WTC11 (cell line): ENCODE measurements at regions not wholly inside any gene's neighbourhood (a gene's known extent, or its start where the extent isn't known, plus 50 kb on each side); places are given as distances from the start of the nearest gene placed in this dataset.

Source experiments
- AR ChIP-seq: fragments of 250-450 bp; sonication (Bioruptor Pico); IDR thresholded peaks from 2 replicates; pipeline ENCODE4 v1.9.0; 2021; ENCODE audit warnings: mild to moderate bottlenecking
- ATF2 ChIP-seq: sonication (generic); formaldehyde crosslinking; IDR thresholded peaks from 2 replicates; pipeline ENCODE4 v1.8.1; 2022; ENCODE audit warnings: low read depth, missing genetic modification reagents, borderline replicate concordance
- CREB1 ChIP-seq: sonication (generic); formaldehyde crosslinking; IDR thresholded peaks from 2 replicates; pipeline ENCODE4 v1.8.0; 2023; ENCODE audit warnings: mild to moderate bottlenecking, missing genetic modification reagents
- CREM ChIP-seq: sonication (generic); formaldehyde crosslinking; IDR thresholded peaks from 2 replicates; pipeline ENCODE4 v1.8.1; 2022; ENCODE audit warnings: mild to moderate bottlenecking, missing genetic modification reagents, moderate library complexity
- CTCF ChIP-seq: fragments of 200-600 bp; IDR thresholded peaks from 2 replicates; pipeline ENCODE4 v1.8.0; 2022; ENCODE audit warnings: antibody characterized with exemption
- ELF4 ChIP-seq: sonication (generic); formaldehyde crosslinking; IDR thresholded peaks from 2 replicates; pipeline ENCODE4 v1.8.1; 2022; ENCODE audit warnings: low read depth, mild to moderate bottlenecking, moderate library complexity, missing genetic modification reagents
- FOXJ3 ChIP-seq: sonication (generic); formaldehyde crosslinking; IDR thresholded peaks from 2 replicates; pipeline ENCODE4 v1.9.0; 2021; ENCODE audit warnings: missing genetic modification reagents, mild to moderate bottlenecking, borderline replicate concordance
- JAZF1 ChIP-seq: fragments of 250-450 bp; sonication (Bioruptor Pico); IDR thresholded peaks from 2 replicates; pipeline ENCODE4 v1.9.0; 2021; ENCODE audit warnings: moderate library complexity, mild to moderate bottlenecking, inconsistent platforms
- NFYB ChIP-seq: sonication (generic); formaldehyde crosslinking; conservative IDR thresholded peaks from 2 replicates; pipeline ENCODE4 v1.8.0; 2022; ENCODE audit warnings: low read depth, missing genetic modification reagents
- PRDM15 ChIP-seq: sonication (generic); formaldehyde crosslinking; IDR thresholded peaks from 2 replicates; pipeline ENCODE4 v1.8.0; 2022; ENCODE audit warnings: missing genetic modification reagents
- ZMAT4 ChIP-seq: fragments of 250-450 bp; sonication (Bioruptor Pico); IDR thresholded peaks from 2 replicates; pipeline ENCODE4 v1.9.0; 2021; ENCODE audit warnings: mild to moderate bottlenecking
- ZNF232 ChIP-seq: sonication (generic); formaldehyde crosslinking; IDR thresholded peaks from 2 replicates; pipeline ENCODE4 v1.8.0; 2022; ENCODE audit warnings: mild to moderate bottlenecking, missing genetic modification reagents
- ZNF512 ChIP-seq: sonication (generic); formaldehyde crosslinking; IDR thresholded peaks from 2 replicates; pipeline ENCODE4 v1.8.1; 2022; ENCODE audit warnings: missing genetic modification reagents, borderline replicate concordance

- no peak for TF ChIP-seq CTCF
- no peak for TF ChIP-seq AR (CRISPR knock-in tag)
- TF ChIP-seq PRDM15 (CRISPR knock-in tag): no peak
- no peak for TF ChIP-seq CREM (CRISPR knock-in tag)
- no peak for TF ChIP-seq ZNF512 (CRISPR knock-in tag)
- TF ChIP-seq NFYB: no peak
- TF ChIP-seq ELF4 (CRISPR knock-in tag): no peak
- no peak for TF ChIP-seq ATF2 (CRISPR knock-in tag)
- TF ChIP-seq ZNF232: no peak
- no peak for TF ChIP-seq ZMAT4
- no peak for TF ChIP-seq FOXJ3 (CRISPR knock-in tag)
- TF ChIP-seq JAZF1 (CRISPR knock-in tag): no peak
- TF ChIP-seq CREB1 (CRISPR knock-in tag): no peak
Measured at GRCh38 chr12:98431089-98431488, 84.3 kb upstream of the TMPO start.
